HEK293 (cell line): ENCODE measurements at regions not wholly inside any gene's neighbourhood (a gene's known extent, or its start where the extent isn't known, plus 50 kb on each side); places are given as distances from the start of the nearest gene placed in this dataset.

Source experiments
- ZNF114 ChIP-seq: fragments of 450-650 bp; formaldehyde crosslinking; IDR thresholded peaks from 2 replicates; pipeline ENCODE4 v1.5.0; 2017; ENCODE audit warnings: missing biosample characterization, missing genetic modification characterization
- ZNF175 ChIP-seq: fragments of 450-650 bp; formaldehyde crosslinking; IDR thresholded peaks from 2 replicates; pipeline ENCODE4 v1.5.1; 2016; ENCODE audit warnings: missing biosample characterization, missing genetic modification characterization
- TF ChIP-seq, protein P1 (sequence below): fragments of 450-650 bp; formaldehyde crosslinking; IDR thresholded peaks from 2 replicates; pipeline ENCODE4 v1.5.1; 2016; ENCODE audit warnings: missing biosample characterization, missing genetic modification characterization
- TF ChIP-seq, protein P2 (sequence below): fragments of 450-650 bp; formaldehyde crosslinking; IDR thresholded peaks from 2 replicates; pipeline ENCODE4 v1.5.1; 2016; ENCODE audit warnings: missing biosample characterization, missing genetic modification characterization, borderline replicate concordance

DNA sequence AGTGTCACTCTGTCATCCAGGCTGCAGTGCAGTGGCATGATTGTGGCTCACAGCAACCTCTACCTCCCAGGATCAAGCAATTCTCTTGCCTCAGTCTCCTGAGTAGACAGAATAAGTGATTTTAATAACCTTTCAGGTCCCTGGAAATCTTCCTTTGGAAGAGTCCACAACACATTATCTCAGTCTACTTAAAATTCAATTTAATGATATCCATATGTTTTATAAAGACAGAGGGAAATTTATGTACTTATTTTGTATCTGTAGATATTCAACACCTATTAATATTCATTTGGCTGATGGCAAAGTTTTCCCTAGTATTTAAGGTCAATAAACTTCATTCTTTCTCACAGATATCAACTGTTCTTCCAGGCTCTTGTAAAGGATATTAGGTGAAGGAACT, 881.4 kb upstream of the GJE1 start:
- TF ChIP-seq ZNF114 (tag by site-specific recombination): no peak
- TF ChIP-seq, protein P1, sequence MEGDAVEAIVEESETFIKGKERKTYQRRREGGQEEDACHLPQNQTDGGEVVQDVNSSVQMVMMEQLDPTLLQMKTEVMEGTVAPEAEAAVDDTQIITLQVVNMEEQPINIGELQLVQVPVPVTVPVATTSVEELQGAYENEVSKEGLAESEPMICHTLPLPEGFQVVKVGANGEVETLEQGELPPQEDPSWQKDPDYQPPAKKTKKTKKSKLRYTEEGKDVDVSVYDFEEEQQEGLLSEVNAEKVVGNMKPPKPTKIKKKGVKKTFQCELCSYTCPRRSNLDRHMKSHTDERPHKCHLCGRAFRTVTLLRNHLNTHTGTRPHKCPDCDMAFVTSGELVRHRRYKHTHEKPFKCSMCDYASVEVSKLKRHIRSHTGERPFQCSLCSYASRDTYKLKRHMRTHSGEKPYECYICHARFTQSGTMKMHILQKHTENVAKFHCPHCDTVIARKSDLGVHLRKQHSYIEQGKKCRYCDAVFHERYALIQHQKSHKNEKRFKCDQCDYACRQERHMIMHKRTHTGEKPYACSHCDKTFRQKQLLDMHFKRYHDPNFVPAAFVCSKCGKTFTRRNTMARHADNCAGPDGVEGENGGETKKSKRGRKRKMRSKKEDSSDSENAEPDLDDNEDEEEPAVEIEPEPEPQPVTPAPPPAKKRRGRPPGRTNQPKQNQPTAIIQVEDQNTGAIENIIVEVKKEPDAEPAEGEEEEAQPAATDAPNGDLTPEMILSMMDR: no peak
- no peak for TF ChIP-seq ZNF175
- TF ChIP-seq, protein P2, sequence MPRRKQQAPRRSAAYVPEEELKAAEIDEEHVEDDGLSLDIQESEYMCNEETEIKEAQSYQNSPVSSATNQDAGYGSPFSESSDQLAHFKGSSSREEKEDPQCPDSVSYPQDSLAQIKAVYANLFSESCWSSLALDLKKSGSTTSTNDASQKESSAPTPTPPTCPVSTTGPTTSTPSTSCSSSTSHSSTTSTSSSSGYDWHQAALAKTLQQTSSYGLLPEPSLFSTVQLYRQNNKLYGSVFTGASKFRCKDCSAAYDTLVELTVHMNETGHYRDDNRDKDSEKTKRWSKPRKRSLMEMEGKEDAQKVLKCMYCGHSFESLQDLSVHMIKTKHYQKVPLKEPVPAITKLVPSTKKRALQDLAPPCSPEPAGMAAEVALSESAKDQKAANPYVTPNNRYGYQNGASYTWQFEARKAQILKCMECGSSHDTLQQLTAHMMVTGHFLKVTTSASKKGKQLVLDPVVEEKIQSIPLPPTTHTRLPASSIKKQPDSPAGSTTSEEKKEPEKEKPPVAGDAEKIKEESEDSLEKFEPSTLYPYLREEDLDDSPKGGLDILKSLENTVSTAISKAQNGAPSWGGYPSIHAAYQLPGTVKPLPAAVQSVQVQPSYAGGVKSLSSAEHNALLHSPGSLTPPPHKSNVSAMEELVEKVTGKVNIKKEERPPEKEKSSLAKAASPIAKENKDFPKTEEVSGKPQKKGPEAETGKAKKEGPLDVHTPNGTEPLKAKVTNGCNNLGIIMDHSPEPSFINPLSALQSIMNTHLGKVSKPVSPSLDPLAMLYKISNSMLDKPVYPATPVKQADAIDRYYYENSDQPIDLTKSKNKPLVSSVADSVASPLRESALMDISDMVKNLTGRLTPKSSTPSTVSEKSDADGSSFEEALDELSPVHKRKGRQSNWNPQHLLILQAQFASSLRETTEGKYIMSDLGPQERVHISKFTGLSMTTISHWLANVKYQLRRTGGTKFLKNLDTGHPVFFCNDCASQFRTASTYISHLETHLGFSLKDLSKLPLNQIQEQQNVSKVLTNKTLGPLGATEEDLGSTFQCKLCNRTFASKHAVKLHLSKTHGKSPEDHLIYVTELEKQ (tag by site-specific recombination): no peak
